ENCODE measurements at regions not wholly inside any gene's neighbourhood (a gene's known extent, or its start where the extent isn't known, plus 50 kb on each side); places are given as distances from the start of the nearest gene placed in this dataset.

DNA sequence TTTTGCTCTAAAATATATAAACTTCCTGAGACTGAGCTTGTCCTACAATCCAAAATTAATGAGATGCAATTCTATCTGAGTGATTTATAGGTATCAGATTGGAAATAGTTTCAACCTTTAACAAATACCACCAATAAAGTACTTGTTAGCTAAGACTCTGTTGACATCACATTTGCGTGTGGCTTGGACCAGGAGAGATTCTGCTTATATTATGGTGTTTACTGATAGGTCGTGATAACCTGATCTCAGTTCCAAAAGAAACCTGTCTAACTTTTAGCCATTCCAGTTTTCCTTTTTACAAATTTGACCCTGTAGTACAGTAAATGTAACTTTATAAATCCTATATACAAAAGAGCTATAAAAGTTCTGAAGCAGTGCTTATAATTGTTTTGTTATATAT lies 78.4 kb upstream of the ABCA12 start:
- ATAC-seq (ENCODE audit: insufficient read depth, low FRiP score) (no peak), DNase-seq (no peak)
- WGBS, 2 donors = 44 to 70% methylated on average over 2 of the region's 2 CpGs
- Histone ChIP-seq H3K27me3 (ENCODE audit: control insufficient read depth in 3 of 3, insufficient read depth in 3 of 3, low read length in 2 of 3) (no peaks in the 10 kb centered on the region), H3K9ac (ENCODE audit: insufficient read depth in 1 of 2, low read length in 2 of 2) (no peak overlapping the region), H3K4me3 (no peak overlapping the region), H3K9me3 (ENCODE audit: control insufficient read depth in 4 of 4, insufficient read depth in 3 of 4, low read length in 3 of 4) (peaks cover 0 to 4% (median 2%) of the 10 kb centered on the region in 4 donors), H3K4me1 (ENCODE audit: control insufficient read depth in 5 of 5, insufficient read depth in 5 of 5, low read length in 5 of 5) (peaks cover 0 to 2% (median 0%) of the 10 kb centered on the region in 5 donors), H3K36me3 (ENCODE audit: control insufficient read depth in 4 of 4, insufficient read depth in 4 of 4, low read length in 4 of 4) (no peaks in the 10 kb centered on the region), H3K27ac (ENCODE audit: low read depth in 1 of 2, low read length in 1 of 2) (no peak overlapping the region)
- no peak for TF ChIP-seq CTCF (IDR thresholded peaks at IDR 0.05; ENCODE audit: control extremely low read depth, extremely low read depth)

GRCh38 chr2:215215637-215216036 lies 77.2 kb upstream of the ABCA12 start:
- ATAC-seq (ENCODE audit: insufficient read depth, low FRiP score) = no peak
- 34 to 54% methylated on average over 2 of the region's 2 CpGs for WGBS, 2 donors
- Histone ChIP-seq H3K27me3 (ENCODE audit: control insufficient read depth in 3 of 3, insufficient read depth in 3 of 3, low read length in 2 of 3) (no peaks in the 10 kb centered on the region), H3K4me1 (ENCODE audit: control insufficient read depth in 5 of 5, insufficient read depth in 5 of 5, low read length in 5 of 5) (peaks cover 0 to 2% (median 0%) of the 10 kb centered on the region in 5 donors), H3K27ac (ENCODE audit: low read depth in 1 of 2, low read length in 1 of 2) (no peak overlapping the region), H3K9me3 (ENCODE audit: control insufficient read depth in 4 of 4, insufficient read depth in 3 of 4, low read length in 3 of 4) (peaks cover 0 to 4% (median 2%) of the 10 kb centered on the region in 4 donors), H3K36me3 (ENCODE audit: control insufficient read depth in 4 of 4, insufficient read depth in 4 of 4, low read length in 4 of 4) (no peaks in the 10 kb centered on the region), H3K4me3 (no peak overlapping the region), H3K9ac (ENCODE audit: insufficient read depth in 1 of 2, low read length in 2 of 2) (no peak overlapping the region)
- TF ChIP-seq CTCF (IDR thresholded peaks at IDR 0.05; ENCODE audit: control extremely low read depth, extremely low read depth) = no peak
- DNase-seq = peak in 2 of 3 donors; percentile 20 to 44

DNA sequence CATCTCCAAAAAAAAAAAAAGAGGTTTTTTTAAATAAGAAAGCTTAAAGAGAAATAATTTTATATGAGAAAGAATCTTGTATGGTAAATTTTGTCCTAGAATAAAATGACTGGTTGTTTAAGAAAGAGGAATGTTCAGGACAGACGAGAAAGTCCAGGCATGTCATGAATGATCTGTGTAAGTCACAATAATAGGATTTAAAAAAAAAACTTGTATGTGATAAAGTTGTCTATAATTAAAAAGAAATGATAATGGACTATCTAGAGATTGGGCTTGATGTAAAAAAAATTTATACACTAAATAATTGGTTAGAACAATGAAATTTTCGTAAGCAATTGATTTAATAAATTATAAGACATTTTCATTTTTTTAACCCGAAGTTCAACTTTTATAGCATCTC lies 71.7 kb upstream of the ABCA12 start:
- ATAC-seq (ENCODE audit: insufficient read depth, low FRiP score) = no peak
- no peak overlapping the region for H3K27ac ChIP-seq (ENCODE audit: low read depth in 1 of 2, low read length in 1 of 2)
- no peak for DNase-seq
- no peak overlapping the region for H3K4me3 ChIP-seq
- TF ChIP-seq CTCF (IDR thresholded peaks at IDR 0.05; ENCODE audit: control extremely low read depth, extremely low read depth) = no peak
- no peaks in the 10 kb centered on the region for H3K36me3 ChIP-seq (ENCODE audit: control insufficient read depth in 4 of 4, insufficient read depth in 4 of 4, low read length in 4 of 4)
- WGBS, 2 donors = 56 to 68% methylated on average over 3 of the region's 3 CpGs
- H3K9me3 ChIP-seq (ENCODE audit: control insufficient read depth in 4 of 4, insufficient read depth in 3 of 4, low read length in 3 of 4) = peaks cover 0 to 3% (median 0%) of the 10 kb centered on the region in 4 donors
- no peak overlapping the region for H3K9ac ChIP-seq (ENCODE audit: insufficient read depth in 1 of 2, low read length in 2 of 2)
- no peaks in the 10 kb centered on the region for H3K4me1 ChIP-seq (ENCODE audit: control insufficient read depth in 5 of 5, insufficient read depth in 5 of 5, low read length in 5 of 5)
- no peaks in the 10 kb centered on the region for H3K27me3 ChIP-seq (ENCODE audit: control insufficient read depth in 3 of 3, insufficient read depth in 3 of 3, low read length in 2 of 3)

DNA sequence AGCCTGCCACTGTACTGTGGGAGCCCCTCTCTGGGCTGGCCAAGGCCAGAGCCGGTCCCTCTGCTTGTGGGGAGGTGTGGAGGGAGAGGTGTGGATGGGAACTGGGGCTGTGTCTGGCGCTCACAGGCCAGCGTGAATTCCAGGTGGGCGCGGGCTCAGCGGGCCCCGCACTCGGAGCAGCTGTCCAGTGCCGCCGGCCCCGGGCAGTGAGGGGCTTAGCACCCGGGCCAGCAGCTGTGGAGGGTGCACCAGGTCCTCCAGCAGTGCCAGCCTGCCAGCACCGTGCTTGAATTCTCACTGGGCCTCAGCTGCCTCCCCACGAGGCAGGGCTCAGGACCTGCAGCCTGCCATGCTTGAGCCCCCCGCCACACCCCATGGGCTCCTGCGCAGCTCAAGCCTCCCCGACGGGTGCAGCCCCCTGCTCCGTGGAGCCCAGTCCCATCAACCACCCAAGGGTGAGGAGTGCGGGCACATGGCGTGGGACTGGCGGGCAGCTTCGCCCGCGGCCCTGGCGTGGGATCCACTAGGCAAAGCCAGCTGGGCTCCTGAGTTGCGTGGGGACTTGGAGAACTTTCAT lies 69.5 kb upstream of the ABCA12 start:
- no peak overlapping the region for H3K4me3 ChIP-seq
- no peak for TF ChIP-seq CTCF (IDR thresholded peaks at IDR 0.05; ENCODE audit: control extremely low read depth, extremely low read depth)
- no peak overlapping the region for H3K9ac ChIP-seq (ENCODE audit: insufficient read depth in 1 of 2, low read length in 2 of 2)
- no peak for ATAC-seq (ENCODE audit: insufficient read depth, low FRiP score)
- H3K27ac ChIP-seq (ENCODE audit: low read depth in 1 of 2, low read length in 1 of 2) = no peak overlapping the region
- no peaks in the 10 kb centered on the region for H3K4me1 ChIP-seq (ENCODE audit: control insufficient read depth in 5 of 5, insufficient read depth in 5 of 5, low read length in 5 of 5)
- H3K27me3 ChIP-seq (ENCODE audit: control insufficient read depth in 3 of 3, insufficient read depth in 3 of 3, low read length in 2 of 3) = no peaks in the 10 kb centered on the region
- WGBS, 2 donors = 92 to 93% methylated on average over 27 of the region's 27 CpGs
- no peak for DNase-seq
- no peaks in the 10 kb centered on the region for H3K36me3 ChIP-seq (ENCODE audit: control insufficient read depth in 4 of 4, insufficient read depth in 4 of 4, low read length in 4 of 4)
- H3K9me3 ChIP-seq (ENCODE audit: control insufficient read depth in 4 of 4, insufficient read depth in 3 of 4, low read length in 3 of 4) = no peaks in the 10 kb centered on the region
